NCI-H146 treated with DMSO at 0.1 percent for 48 hours (cell line): ENCODE measurements at regions not wholly inside any gene's neighbourhood (a gene's known extent, or its start where the extent isn't known, plus 50 kb on each side); places are given as distances from the start of the nearest gene placed in this dataset.
"Not testable (repeated sequence)": the region's sequence is repeated elsewhere in the genome, so short reads cannot be mapped to it uniquely, and the experiment has no call there.

Source experiments
- DNase-seq: peaks from one replicate; lab custom pipeline; 2025; ENCODE audit not compliant: unreplicated experiment; lab: John Stamatoyannopoulos, UW

- DNase-seq, result no peak
Measured at GRCh38 chr11:29095821-29096220, 921.0 kb downstream of the KCNA4 start.

GRCh38 chr11:29093416-29094120, 923.3 kb downstream of the KCNA4 start:
- no peak for DNase-seq

GRCh38 chr11:29087200-29087812, 929.5 kb downstream of the KCNA4 start:
- no peak for DNase-seq

GRCh38 chr11:29075726-29076125, 941.1 kb downstream of the KCNA4 start:
- DNase-seq, result no peak

GRCh38 chr11:29063630-29064361, 953.0 kb downstream of the KCNA4 start:
- no peak for DNase-seq

GRCh38 chr11:29061452-29061851, 953.3 kb downstream of the METTL15 start:
- DNase-seq, result no peak

GRCh38 chr11:29056487-29056886, 948.3 kb downstream of the METTL15 start:
- not testable (repeated sequence) for DNase-seq

- no peak for DNase-seq
Measured at GRCh38 chr11:29051935-29052334, 943.7 kb downstream of the METTL15 start.

- DNase-seq, result not testable (repeated sequence)
Measured at GRCh38 chr11:29050962-29051361, 942.8 kb downstream of the METTL15 start.

GRCh38 chr11:29040489-29040888, 932.3 kb downstream of the METTL15 start:
- no peak for DNase-seq

- no peak for DNase-seq
Measured at GRCh38 chr11:29032384-29033149, 924.4 kb downstream of the METTL15 start.

GRCh38 chr11:29029452-29029851, 921.3 kb downstream of the METTL15 start:
- no peak for DNase-seq

- no peak for DNase-seq
Measured at GRCh38 chr11:29027436-29027835, 919.2 kb downstream of the METTL15 start.

GRCh38 chr11:29026286-29026685, 918.1 kb downstream of the METTL15 start:
- no peak for DNase-seq

- no peak for DNase-seq
Measured at GRCh38 chr11:29025001-29025400, 916.8 kb downstream of the METTL15 start.

- no peak for DNase-seq
Measured at GRCh38 chr11:29024386-29024785, 916.2 kb downstream of the METTL15 start.

- no peak for DNase-seq
Measured at GRCh38 chr11:29023761-29024160, 915.6 kb downstream of the METTL15 start.

GRCh38 chr11:29022676-29023075, 914.5 kb downstream of the METTL15 start:
- DNase-seq, result no peak

- peak; percentile 10 for DNase-seq
Measured at GRCh38 chr11:29019960-29020683, 911.9 kb downstream of the METTL15 start.

- no peak for DNase-seq
Measured at GRCh38 chr11:29018631-29019030, 910.4 kb downstream of the METTL15 start.

GRCh38 chr11:29017941-29018340, 909.8 kb downstream of the METTL15 start:
- no peak for DNase-seq
